ENCODE measurements at regions not wholly inside any gene's neighbourhood (a gene's known extent, or its start where the extent isn't known, plus 50 kb on each side); places are given as distances from the start of the nearest gene placed in this dataset.

DNA sequence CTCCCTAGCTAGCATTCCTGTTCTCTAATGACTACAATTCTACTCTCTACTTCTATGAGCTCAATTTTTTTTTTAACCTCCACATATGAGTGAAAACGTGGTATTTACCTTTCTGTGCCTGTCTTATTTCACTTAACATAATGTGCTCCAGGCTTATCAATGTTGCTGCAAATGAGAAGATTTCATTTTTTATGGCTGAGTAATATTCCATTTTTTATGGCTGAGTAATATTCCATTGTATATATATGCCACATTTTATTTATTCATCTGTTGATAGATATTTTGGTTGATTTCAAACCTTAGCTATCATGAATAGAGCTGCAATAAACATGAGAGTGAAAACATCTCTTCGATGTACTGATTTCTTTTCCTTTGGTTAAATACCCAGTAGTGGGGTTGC, 159.6 kb upstream of the TPK1 start:
- TF ChIP-seq POLR2AphosphoS5 (IDR thresholded peaks at IDR 0.05; ENCODE audit: low read depth) (no peak), ZNF114 (CRISPR knock-in tag; IDR thresholded peaks at IDR 0.05) (no peak)
- H4K20me1 ChIP-seq (replicated peaks; ENCODE audit: insufficient read depth) = no peaks in the 10 kb centered on the region
- H3F3A ChIP-seq (replicated peaks; ENCODE audit: low read depth) = no peaks in the 10 kb centered on the region
- no peak for ATAC-seq
- H3K4me1 ChIP-seq (ENCODE audit: insufficient read depth) = no peaks in the 10 kb centered on the region
- peaks cover 1% of the 10 kb centered on the region for H3K27me3 Mint-ChIP-seq (ENCODE audit: insufficient read depth, low read depth, poor library complexity)
- no peak overlapping the region for H2AFZ ChIP-seq
- no peak overlapping the region for H3K27ac ChIP-seq (ENCODE audit: low read depth)
- peaks cover 7% of the 10 kb centered on the region; the same call in 2 of the 3 replicates for H3K36me3 Mint-ChIP-seq (ENCODE audit: low read depth)
- DNase-seq (ENCODE audit: low spot score) = no peak
- no peaks in the 10 kb centered on the region for H3K79me2 ChIP-seq (replicated peaks; ENCODE audit: insufficient read depth)
- H3K9me2 ChIP-seq (ENCODE audit: insufficient read depth) = no peaks in the 10 kb centered on the region
- no peaks in the 10 kb centered on the region for H3K4me1 Mint-ChIP-seq
- no peaks in the 10 kb centered on the region; the same call in 1 of the 2 replicates for H3K36me3 ChIP-seq (ENCODE audit: insufficient read depth)
- H3K27ac Mint-ChIP-seq = no peak overlapping the region
- peaks cover 49% of the 10 kb centered on the region for H3K9me3 Mint-ChIP-seq
- H3K4me2 ChIP-seq = no peak overlapping the region
- H3K27me3 ChIP-seq (ENCODE audit: insufficient read depth) = no peaks in the 10 kb centered on the region
- no peak overlapping the region for H3K4me3 Mint-ChIP-seq
- no peak overlapping the region for H3K4me3 ChIP-seq

DNA sequence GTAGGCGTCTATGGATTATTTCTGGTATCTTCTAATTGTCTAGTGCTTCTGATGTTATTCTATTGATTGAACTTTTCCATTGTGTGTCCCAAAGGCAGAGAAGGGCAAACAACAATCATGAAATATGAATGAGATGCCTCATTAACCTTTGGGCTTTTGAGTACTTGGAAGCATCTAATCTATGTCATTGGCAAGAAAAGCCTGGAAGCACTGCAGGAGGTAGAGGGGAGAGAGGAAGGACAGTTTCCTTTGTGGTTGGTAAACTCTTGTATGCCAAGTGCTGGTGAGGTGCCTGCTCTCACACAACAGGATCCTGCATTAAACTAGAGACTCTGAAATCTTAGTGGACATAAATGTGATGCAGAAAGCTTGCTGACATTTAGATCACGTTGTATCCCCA, 155.2 kb upstream of the TPK1 start:
- Mint-ChIP-seq H3K9me3 (peaks cover 15% of the 10 kb centered on the region), H3K4me3 (no peak overlapping the region), H3K36me3 (ENCODE audit: low read depth) (peaks cover 3% of the 10 kb centered on the region; the same call in 1 of the 3 replicates), H3K27ac (no peak overlapping the region), H3K4me1 (no peaks in the 10 kb centered on the region), H3K27me3 (ENCODE audit: insufficient read depth, low read depth, poor library complexity) (peaks cover 1% of the 10 kb centered on the region)
- DNase-seq (ENCODE audit: low spot score) (no peak), ATAC-seq (no peak)
- H3K36me3 ChIP-seq (ENCODE audit: insufficient read depth) = no peaks in the 10 kb centered on the region
- H4K20me1 ChIP-seq (replicated peaks; ENCODE audit: insufficient read depth) = no peaks in the 10 kb centered on the region
- H3F3A ChIP-seq (replicated peaks; ENCODE audit: low read depth) = no peaks in the 10 kb centered on the region
- no peak overlapping the region for H2AFZ ChIP-seq
- H3K4me1 ChIP-seq (ENCODE audit: insufficient read depth) = no peaks in the 10 kb centered on the region
- H3K79me2 ChIP-seq (replicated peaks; ENCODE audit: insufficient read depth) = no peaks in the 10 kb centered on the region
- no peak overlapping the region for H3K4me2 ChIP-seq
- no peaks in the 10 kb centered on the region; the same call in 1 of the 2 replicates for H3K9me2 ChIP-seq (ENCODE audit: insufficient read depth)
- H3K4me3 ChIP-seq = no peak overlapping the region
- H3K27me3 ChIP-seq (ENCODE audit: insufficient read depth) = no peaks in the 10 kb centered on the region
- H3K27ac ChIP-seq (ENCODE audit: low read depth) = no peak overlapping the region
- TF ChIP-seq CREB1 (CRISPR knock-in tag; IDR thresholded peaks at IDR 0.05; ENCODE audit: low read depth) (no peak), JUNB (IDR thresholded peaks at IDR 0.05; ENCODE audit: unreplicated experiment) (no peak), STAT1 (IDR thresholded peaks at IDR 0.05; ENCODE audit: unreplicated experiment) (no peak), EZH2 (IDR thresholded peaks at IDR 0.05; ENCODE audit: low read depth, unreplicated experiment) (no peak), CTCF (conservative IDR thresholded peaks at IDR 0.05; ENCODE audit: low read depth in 2 of 2) (no peak), ZNF114 (CRISPR knock-in tag; IDR thresholded peaks at IDR 0.05) (no peak), NANOG (IDR thresholded peaks at IDR 0.05; ENCODE audit: borderline replicate concordance) (no peak), POLR2AphosphoS5 (IDR thresholded peaks at IDR 0.05; ENCODE audit: low read depth) (no peak)
- TF ChIP-seq, protein P1, sequence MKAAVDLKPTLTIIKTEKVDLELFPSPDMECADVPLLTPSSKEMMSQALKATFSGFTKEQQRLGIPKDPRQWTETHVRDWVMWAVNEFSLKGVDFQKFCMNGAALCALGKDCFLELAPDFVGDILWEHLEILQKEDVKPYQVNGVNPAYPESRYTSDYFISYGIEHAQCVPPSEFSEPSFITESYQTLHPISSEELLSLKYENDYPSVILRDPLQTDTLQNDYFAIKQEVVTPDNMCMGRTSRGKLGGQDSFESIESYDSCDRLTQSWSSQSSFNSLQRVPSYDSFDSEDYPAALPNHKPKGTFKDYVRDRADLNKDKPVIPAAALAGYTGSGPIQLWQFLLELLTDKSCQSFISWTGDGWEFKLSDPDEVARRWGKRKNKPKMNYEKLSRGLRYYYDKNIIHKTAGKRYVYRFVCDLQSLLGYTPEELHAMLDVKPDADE (IDR thresholded peaks at IDR 0.05) = no peak
- TF ChIP-seq, protein P2, sequence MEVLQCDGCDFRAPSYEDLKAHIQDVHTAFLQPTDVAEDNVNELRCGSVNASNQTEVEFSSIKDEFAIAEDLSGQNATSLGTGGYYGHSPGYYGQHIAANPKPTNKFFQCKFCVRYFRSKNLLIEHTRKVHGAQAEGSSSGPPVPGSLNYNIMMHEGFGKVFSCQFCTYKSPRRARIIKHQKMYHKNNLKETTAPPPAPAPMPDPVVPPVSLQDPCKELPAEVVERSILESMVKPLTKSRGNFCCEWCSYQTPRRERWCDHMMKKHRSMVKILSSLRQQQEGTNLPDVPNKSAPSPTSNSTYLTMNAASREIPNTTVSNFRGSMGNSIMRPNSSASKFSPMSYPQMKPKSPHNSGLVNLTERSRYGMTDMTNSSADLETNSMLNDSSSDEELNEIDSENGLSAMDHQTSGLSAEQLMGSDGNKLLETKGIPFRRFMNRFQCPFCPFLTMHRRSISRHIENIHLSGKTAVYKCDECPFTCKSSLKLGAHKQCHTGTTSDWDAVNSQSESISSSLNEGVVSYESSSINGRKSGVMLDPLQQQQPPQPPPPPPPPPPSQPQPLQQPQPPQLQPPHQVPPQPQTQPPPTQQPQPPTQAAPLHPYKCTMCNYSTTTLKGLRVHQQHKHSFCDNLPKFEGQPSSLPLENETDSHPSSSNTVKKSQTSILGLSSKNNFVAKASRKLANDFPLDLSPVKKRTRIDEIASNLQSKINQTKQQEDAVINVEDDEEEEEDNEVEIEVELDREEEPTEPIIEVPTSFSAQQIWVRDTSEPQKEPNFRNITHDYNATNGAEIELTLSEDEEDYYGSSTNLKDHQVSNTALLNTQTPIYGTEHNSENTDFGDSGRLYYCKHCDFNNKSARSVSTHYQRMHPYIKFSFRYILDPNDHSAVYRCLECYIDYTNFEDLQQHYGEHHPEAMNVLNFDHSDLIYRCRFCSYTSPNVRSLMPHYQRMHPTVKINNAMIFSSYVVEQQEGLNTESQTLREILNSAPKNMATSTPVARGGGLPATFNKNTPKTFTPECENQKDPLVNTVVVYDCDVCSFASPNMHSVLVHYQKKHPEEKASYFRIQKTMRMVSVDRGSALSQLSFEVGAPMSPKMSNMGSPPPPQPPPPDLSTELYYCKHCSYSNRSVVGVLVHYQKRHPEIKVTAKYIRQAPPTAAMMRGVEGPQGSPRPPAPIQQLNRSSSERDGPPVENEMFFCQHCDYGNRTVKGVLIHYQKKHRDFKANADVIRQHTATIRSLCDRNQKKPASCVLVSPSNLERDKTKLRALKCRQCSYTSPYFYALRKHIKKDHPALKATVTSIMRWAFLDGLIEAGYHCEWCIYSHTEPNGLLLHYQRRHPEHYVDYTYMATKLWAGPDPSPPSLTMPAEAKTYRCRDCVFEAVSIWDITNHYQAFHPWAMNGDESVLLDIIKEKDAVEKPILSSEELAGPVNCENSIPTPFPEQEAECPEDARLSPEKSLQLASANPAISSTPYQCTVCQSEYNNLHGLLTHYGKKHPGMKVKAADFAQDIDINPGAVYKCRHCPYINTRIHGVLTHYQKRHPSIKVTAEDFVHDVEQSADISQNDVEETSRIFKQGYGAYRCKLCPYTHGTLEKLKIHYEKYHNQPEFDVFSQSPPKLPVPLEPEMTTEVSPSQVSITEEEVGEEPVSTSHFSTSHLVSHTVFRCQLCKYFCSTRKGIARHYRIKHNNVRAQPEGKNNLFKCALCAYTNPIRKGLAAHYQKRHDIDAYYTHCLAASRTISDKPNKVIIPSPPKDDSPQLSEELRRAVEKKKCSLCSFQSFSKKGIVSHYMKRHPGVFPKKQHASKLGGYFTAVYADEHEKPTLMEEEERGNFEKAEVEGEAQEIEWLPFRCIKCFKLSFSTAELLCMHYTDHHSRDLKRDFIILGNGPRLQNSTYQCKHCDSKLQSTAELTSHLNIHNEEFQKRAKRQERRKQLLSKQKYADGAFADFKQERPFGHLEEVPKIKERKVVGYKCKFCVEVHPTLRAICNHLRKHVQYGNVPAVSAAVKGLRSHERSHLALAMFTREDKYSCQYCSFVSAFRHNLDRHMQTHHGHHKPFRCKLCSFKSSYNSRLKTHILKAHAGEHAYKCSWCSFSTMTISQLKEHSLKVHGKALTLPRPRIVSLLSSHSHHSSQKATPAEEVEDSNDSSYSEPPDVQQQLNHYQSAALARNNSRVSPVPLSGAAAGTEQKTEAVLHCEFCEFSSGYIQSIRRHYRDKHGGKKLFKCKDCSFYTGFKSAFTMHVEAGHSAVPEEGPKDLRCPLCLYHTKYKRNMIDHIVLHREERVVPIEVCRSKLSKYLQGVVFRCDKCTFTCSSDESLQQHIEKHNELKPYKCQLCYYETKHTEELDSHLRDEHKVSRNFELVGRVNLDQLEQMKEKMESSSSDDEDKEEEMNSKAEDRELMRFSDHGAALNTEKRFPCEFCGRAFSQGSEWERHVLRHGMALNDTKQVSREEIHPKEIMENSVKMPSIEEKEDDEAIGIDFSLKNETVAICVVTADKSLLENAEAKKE (CRISPR knock-in tag; IDR thresholded peaks at IDR 0.05) = no peak

Data from GM23338 (cell line).